ENCODE measurements at regions not wholly inside any gene's neighbourhood (a gene's known extent, or its start where the extent isn't known, plus 50 kb on each side); places are given as distances from the start of the nearest gene placed in this dataset.
"Not testable (repeated sequence)": the region's sequence is repeated elsewhere in the genome, so short reads cannot be mapped to it uniquely, and the experiment has no call there.

DNA sequence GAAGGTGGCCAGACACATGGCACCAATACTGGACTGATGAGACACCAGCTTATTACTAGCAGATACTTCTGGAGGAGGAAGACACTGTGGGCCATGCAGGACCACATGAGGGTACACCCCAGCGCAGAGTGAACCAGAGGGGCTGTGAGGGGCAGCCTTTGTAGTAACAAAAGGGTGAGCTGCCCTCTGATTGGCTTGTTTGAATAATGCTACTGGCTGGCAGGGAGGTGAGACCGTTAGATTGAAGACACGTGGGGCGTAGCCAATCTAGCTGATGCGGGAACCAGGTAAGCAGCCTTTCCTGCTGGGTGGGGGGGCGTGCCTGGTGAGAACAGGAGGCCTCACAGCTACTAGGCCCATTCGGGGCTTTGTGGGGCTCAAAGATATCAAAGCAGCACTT lies 102.8 kb upstream of the SEC14L1 start:
- DNase-seq (ENCODE audit: low read depth in 2 of 2): no peak

DNA sequence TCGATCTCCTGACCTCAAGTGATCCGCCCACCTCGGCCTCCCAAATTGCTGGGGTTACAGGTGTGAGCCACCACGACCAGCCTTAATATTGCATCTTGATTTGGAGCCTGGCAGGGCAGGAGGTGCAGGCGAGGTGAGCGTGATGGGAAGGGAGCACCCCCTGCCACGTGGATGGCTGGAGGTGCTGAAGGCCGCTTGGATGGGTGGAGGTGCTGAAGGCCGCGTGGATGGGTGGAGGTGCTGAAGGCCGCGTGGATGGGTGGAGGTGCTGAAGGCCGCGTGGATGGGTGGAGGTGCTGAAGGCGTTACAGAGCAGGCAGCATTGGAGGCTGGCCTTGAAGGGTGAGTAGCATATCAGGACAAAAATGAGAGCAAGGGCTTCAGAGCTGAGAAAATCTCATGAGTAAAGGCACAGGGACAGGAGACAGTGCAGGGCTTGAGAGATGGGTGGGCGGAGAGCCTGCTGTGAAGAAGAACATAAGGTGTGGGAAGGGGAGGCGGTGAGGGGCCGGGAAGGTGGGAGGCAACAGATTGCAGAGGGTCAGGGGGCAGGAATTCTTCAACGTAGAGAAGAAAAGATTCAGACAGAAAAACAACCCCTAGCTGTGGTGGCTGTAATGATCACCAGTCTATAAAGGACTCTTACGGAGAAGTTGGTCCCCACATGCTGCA lies 101.7 kb upstream of the SEC14L1 start:
- no peak for DNase-seq (ENCODE audit: low read depth in 2 of 2)

- no peak for DNase-seq (ENCODE audit: low read depth in 2 of 2)
Measured at GRCh38 chr17:77042476-77043231, 98.1 kb upstream of the SEC14L1 start.

DNA sequence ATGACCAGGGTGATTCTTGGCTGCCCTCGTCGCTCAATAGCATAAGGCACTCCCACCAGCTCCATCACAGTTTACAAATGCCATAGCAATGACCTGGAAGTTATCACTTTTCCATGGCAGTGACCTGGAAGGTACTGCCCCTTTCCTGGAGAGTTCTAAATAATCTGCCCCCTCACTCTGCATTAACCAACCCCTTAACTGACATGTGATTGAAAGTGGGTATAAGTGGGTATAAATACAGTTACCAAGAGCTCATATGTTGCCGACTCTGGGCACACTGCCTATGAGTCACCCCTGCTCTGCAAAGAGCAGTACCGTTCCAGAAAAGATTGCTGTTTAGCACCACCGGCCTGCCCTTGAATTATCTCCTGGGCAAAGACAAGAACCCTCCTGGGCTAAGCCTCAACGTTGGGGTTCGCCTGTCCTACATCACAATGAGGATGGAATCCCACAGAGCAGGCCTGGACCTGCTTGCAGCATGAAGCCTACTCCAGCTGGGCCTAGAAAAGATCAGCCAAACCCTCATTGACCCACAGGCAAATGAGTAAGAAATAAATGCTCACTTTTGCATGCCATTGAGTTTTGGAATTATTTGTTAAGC lies 95.2 kb upstream of the SEC14L1 start:
- DNase-seq (ENCODE audit: low read depth in 2 of 2): no peak

- no peak for DNase-seq (ENCODE audit: low read depth in 2 of 2)
Measured at GRCh38 chr17:77049440-77049839, 91.3 kb upstream of the SEC14L1 start.

- DNase-seq (ENCODE audit: low read depth in 2 of 2): not testable (repeated sequence)
Measured at GRCh38 chr17:77050901-77051300, 89.9 kb upstream of the SEC14L1 start.

- DNase-seq (ENCODE audit: low read depth in 2 of 2): no peak
Measured at GRCh38 chr17:77054936-77055335, 85.8 kb upstream of the SEC14L1 start.

GRCh38 chr17:77055453-77055852 lies 85.3 kb upstream of the SEC14L1 start:
- no peak for DNase-seq (ENCODE audit: low read depth in 2 of 2)

- no peak for DNase-seq (ENCODE audit: low read depth in 2 of 2)
Measured at GRCh38 chr17:77058016-77058415, 82.8 kb upstream of the SEC14L1 start.

DNA sequence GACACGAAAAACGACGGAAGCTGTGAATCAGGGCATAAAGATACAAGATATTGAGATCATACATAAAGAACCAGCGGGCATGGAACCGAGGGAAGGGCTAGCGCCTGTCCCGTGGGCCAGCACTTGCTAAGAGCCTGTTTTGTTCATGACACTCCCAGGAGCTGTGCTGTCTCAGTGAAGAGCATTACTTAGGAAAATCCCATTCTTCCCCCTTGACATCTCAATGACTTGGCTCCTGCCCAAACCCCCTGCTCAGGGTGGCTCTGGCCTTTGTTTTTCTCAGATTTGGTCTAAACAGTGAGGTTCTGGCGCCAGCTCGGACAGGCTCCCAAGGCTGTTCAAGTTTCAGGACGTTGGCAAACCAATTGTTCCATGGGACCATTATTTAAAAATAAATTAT lies 79.1 kb upstream of the SEC14L1 start:
- DNase-seq (ENCODE audit: low read depth in 2 of 2): no peak

- DNase-seq (ENCODE audit: low read depth in 2 of 2): no peak
Measured at GRCh38 chr17:77064598-77064997, 76.2 kb upstream of the SEC14L1 start.

DNA sequence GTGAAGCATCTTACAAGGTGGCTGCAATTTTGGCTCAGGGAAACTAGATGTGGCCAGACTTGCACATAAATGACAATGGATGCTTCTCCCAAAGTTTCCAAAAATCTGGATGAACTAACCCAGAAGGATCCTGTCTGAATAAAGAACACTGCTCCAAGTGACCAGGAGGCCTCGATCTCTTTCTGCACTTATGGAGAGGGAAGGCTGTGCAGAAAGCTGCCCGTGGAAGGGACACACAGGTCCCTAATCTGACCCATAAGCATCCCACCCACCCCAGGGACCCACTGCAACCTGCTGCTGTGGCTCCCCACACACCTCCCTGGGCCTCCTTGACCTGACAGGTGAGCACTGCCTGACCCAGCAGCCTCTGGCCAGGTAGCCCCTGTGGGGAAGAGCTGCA lies 74.6 kb upstream of the SEC14L1 start:
- no peak for DNase-seq (ENCODE audit: low read depth in 2 of 2)

- DNase-seq (ENCODE audit: low read depth in 2 of 2): not testable (repeated sequence)
Measured at GRCh38 chr17:77066726-77067409, 73.9 kb upstream of the SEC14L1 start.

- no peak for DNase-seq (ENCODE audit: low read depth in 2 of 2)
Measured at GRCh38 chr17:77068915-77069314, 71.9 kb upstream of the SEC14L1 start.

- DNase-seq (ENCODE audit: low read depth in 2 of 2): no peak
Measured at GRCh38 chr17:77070888-77071279, 69.9 kb upstream of the SEC14L1 start.

- DNase-seq (ENCODE audit: low read depth in 2 of 2): no peak
Measured at GRCh38 chr17:77071925-77072490, 68.8 kb upstream of the SEC14L1 start.

- DNase-seq (ENCODE audit: low read depth in 2 of 2): no peak
Measured at GRCh38 chr17:77072670-77073069, 68.1 kb upstream of the SEC14L1 start.

DNA sequence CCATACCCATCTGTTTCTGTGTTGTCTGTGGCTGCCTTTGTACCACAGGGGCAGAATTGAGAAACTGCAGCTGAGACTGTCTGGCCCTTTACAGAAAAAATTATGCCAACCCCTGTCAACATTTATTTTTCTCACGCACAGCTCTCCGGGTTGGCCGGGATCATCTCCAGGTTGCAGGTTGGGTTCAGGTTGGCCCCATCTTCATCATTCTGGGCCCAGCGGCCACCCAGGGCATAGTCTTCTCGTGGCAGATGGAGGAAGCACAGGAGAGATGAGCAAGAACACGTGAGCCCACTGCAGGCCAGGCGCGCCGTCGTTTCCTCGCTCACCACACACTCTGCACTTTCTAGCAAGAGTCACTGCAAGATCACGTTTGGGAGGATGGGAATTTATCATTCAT lies 66.1 kb upstream of the SEC14L1 start:
- no peak for DNase-seq (ENCODE audit: low read depth in 2 of 2)

DNA sequence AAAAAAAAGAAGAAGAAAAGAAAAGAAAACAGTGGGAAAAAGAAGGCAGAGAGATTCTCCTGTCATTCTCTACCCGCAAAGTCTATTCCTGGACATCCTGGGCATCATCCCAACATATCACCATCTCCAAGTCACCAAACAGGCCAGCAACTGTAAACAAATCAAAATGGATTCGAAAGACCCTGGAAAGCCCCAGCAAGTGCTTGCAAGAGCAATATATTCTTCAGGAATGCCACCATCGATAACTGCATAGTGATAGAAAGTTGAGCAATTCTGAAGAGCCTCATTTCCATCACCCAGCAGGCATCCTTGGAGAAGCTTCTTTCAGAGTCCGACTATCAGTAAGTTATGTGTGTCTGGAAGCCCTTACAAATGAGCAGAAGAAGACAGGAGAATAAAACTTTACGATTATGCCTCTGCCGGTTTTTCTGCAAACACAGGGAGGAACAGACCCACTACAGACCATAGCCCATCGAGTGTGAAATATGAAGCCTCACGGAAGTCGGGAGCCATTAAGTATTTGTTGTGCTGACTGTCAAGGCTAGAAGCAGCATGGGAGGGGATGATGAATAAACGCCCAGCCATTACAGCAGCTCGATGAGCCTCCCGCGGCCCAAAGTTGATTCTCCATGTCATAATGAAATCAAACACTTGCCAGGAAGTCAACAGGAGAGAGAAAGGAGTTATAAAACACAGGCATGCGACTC lies 64.5 kb upstream of the SEC14L1 start:
- no peak for DNase-seq (ENCODE audit: low read depth in 2 of 2)

DNA sequence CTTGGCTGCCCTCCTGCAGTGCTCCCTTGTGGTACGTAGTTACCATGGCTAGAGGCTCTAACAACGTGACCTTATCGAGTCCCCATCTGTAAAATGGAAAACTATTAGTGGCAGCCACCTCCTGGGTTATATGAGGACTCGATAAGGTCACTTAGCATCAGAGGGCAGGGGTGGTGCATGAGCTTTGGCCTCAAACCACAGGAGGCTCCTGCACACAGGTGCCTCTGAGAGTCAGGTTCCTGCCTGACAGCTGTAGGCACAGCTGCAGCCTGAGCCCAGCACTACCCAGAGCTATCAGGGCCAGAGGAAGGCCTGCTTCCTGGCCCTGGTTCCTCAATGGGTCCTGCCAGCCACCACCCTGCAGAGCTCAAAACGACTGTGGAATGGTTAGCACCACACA lies 57.2 kb upstream of the SEC14L1 start:
- no peak for DNase-seq (ENCODE audit: low read depth in 2 of 2)

GRCh38 chr17:77085926-77086432 lies 54.8 kb upstream of the SEC14L1 start:
- DNase-seq (ENCODE audit: low read depth in 2 of 2): no peak

All from stimulated activated CD4-positive, alpha-beta T cell treated with anti-CD3 and anti-CD28 coated beads, Interleukin-1b, Interleukin-23, amount 100 ng/mL, for 1 hour (primary cell).